HG02970 (cell line): ENCODE measurements at regions not wholly inside any gene's neighbourhood (a gene's known extent, or its start where the extent isn't known, plus 50 kb on each side); places are given as distances from the start of the nearest gene placed in this dataset.
"Not testable (repeated sequence)": the region's sequence is repeated elsewhere in the genome, so short reads cannot be mapped to it uniquely, and the experiment has no call there.

Source experiments
- ATAC-seq: cut with Tn5 transposase; IDR thresholded peaks from one replicate; pipeline ENCODE4 v1.9.1; 2021; ENCODE audit warnings: mild to moderate bottlenecking, moderate library complexity, moderate number of reproducible peaks; ENCODE audit not compliant: unreplicated experiment, low FRiP score

- ATAC-seq, result no peak
These were observed 206.4 kb downstream of the LRRK2 start for GRCh38 chr12:40431169-40431568.

- no peak for ATAC-seq
These were observed 210.5 kb downstream of the LRRK2 start for GRCh38 chr12:40435251-40435650.

- ATAC-seq, result no peak
These were observed 211.2 kb downstream of the LRRK2 start for GRCh38 chr12:40435951-40436350.

GRCh38 chr12:40436564-40436963 lies 211.8 kb downstream of the LRRK2 start:
- ATAC-seq, result no peak

DNA sequence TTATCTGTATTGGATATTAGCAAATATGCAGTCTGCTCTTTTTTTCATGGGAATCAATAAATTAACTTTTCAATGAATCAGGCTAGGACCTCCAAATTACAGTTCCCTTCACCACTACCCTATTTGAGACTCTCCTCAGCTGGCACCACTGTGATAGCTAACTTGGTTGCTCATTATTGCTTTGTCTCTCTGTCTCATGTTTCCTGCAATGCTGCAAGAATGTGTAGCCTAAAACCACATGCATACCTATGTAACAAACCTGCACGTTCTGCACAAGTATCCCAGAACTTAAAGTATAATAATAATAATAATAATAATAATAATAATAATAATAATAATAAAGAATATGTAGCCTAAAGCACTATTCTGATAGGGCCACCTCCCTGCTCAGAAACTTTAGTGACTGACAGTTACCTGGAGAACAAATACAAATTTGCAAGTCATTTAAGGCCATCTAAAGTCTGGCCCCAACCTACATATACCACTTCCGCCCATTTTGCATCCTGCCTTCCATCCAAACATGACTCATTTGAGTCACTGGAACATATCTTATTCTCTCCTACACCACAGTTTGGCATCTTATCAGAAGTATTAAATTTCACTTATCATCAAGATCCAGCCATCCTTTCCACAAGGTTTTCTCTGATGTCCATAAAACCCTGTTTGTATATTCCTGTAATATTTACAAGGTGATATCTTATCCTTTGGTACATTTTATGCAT lies 215.1 kb downstream of the LRRK2 start:
- ATAC-seq, result no peak

GRCh38 chr12:40444174-40444573 lies 219.4 kb downstream of the LRRK2 start:
- no peak for ATAC-seq

DNA sequence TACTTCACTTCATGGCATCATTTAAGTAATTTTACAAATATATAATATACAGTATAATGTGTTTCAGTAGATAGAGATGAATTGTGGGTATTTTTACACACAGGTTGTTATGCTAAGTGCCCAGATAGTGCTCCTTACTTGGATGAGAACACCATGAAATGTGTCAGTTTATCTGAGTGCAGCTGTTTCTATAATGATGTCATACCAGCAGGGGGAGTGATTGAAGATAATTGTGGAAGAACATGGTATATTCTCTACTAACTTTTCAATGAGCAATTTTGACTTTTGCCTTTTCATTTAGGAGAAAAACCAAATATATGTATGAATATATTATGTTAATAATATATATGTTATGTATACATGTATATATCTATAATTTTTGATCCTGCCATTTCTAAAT lies 221.6 kb downstream of the LRRK2 start:
- ATAC-seq, result peak; percentile 76

- ATAC-seq, result not testable (repeated sequence)
These were observed 223.7 kb downstream of the LRRK2 start for GRCh38 chr12:40448523-40448922.

- no peak for ATAC-seq
These were observed 226.9 kb downstream of the LRRK2 start for GRCh38 chr12:40451661-40452060.

DNA sequence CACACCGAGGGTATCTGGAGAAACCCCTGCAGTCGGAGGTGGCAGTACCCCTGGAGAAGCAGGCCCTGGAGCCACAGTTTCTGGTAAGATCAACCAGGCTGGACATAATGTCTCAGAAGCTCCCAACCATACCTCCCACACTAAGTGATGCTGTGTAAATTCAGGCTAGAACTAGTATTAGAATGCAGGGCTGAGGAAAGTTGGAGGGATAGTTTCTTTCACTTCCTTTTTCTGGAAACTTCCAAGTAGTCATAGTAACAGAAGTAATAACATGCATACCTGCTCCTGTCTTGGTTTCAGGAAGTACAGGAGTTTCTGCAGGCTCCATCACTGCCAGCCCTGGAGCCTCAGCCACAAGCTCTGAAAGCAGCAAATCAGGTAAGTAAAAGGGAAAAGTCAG lies 228.1 kb upstream of the CNTN1 start:
- ATAC-seq, result no peak

DNA sequence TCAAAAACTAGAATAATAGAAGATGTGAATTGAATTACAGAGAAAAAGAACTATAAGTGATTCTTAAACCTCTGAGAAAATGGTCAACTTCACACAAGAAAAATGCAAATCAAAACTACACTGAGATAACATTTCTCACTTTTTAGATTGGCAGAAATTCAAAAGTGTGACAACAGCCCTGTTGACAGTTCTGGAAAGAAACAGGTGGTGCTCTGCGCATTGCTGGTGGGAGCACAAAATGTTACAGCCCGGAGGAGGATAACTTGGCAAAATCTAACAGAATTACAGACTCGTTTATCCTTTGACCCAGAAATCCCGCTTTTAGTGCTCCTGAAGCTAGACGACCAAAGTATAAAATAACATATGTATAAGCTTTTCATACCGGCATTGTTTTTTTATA lies 222.5 kb upstream of the CNTN1 start:
- ATAC-seq, result no peak

GRCh38 chr12:40473962-40474361 lies 218.3 kb upstream of the CNTN1 start:
- no peak for ATAC-seq

- ATAC-seq, result no peak
These were observed 217.6 kb upstream of the CNTN1 start for GRCh38 chr12:40474630-40475029.

- ATAC-seq, result no peak
These were observed 192.4 kb upstream of the CNTN1 start for GRCh38 chr12:40499856-40500255.

- ATAC-seq, result peak; percentile 61
These were observed 189.9 kb upstream of the CNTN1 start for GRCh38 chr12:40502322-40502721.

DNA sequence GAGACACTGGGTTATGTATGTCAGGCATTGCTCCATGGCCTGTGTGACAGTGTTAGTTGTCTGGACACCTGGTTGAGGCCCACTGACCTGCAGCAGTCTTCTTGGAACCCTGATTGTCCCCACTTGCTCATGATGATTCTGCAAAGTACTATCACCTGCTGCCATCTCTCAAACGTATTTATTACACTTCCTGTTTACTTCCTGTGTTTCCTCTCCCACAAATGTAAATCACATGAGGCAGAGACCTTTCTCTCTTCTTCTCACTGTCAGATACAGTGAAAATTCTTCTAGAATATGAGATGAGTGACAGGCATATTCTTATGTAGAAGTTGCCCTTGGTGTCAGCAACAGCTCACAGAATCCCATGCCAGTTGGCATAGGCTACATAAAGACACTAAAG lies 186.9 kb upstream of the CNTN1 start:
- ATAC-seq, result no peak

DNA sequence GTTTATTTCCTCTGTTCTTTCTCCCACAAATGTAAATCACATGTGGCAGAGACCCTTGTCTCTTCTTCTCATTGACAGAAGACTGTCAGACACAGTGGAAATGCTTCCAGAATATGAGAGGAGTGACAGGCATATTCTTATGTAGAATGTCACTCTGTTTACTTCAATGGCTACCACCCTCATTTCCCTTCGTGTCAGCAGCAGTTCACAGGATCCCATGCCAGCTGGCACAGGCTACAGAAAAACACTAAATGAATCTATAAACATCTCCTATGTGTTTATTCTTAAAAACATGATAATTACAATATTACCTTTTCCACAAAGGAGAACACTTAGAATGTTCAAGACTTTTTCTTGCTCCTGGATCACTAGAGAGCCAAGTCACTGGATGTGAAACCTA lies 183.8 kb upstream of the CNTN1 start:
- ATAC-seq, result no peak

DNA sequence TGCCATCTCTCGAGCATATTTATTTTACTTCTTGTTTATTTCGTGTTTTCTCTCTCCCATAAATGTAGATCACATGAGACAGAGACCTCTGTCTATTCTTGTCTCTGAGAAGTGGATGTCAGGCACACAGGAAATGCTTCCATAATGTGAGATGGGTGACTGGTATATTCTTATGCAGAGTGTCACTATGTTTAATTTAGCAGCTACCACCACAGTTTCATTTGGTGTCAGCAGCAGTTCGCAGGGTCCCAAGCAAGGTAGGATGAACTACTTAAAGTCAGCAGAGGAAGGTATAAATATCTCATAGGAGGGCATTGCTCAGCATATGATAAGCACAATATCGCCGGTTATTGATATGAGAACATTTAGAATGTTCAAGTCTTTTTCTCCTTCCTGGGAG lies 180.9 kb upstream of the CNTN1 start:
- no peak for ATAC-seq

- ATAC-seq, result no peak
These were observed 177.0 kb upstream of the CNTN1 start for GRCh38 chr12:40515041-40515816.

DNA sequence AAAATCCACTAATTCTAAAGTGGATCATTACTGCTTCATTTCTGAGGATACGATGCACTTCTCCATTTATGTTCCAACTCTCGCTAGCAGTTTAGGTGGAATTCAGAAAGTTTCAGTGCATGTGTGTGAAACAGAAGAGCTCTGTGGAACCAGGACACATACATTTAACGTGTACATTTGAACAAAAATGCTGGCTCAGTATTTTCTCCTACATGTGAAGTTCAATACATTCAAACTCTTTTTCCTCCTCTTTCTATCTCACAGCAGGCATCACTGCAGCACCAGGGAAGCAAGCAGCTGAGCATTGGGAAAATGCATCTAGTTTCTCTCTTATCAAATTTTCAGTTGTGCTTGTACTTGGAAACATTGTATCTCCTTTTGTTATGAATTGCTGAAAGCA lies 169.4 kb upstream of the CNTN1 start:
- no peak for ATAC-seq

GRCh38 chr12:40525054-40525453 lies 167.2 kb upstream of the CNTN1 start:
- no peak for ATAC-seq

- ATAC-seq, result no peak
These were observed 157.4 kb upstream of the CNTN1 start for GRCh38 chr12:40534828-40535227.
